ENCODE measurements at regions not wholly inside any gene's neighbourhood (a gene's known extent, or its start where the extent isn't known, plus 50 kb on each side); places are given as distances from the start of the nearest gene placed in this dataset.

GRCh38 chr10:44045020-44045419 is 339.9 kb downstream of the CXCL12 start:
- no peak for DNase-seq (ENCODE audit: low spot score)
- H3K27ac ChIP-seq = no peak overlapping the region
- CTCF ChIA-PET = interaction anchor here (0.7 kb wide), 1 partner anchor 301 kb away, joined by 4 read pairs; no protein-coding TSS in a partner anchor
- POLR2A ChIA-PET (ENCODE audit: low non-redundant PET) = no interaction called here
- TF ChIP-seq CTCF (conservative IDR thresholded peaks at IDR 0.05; ENCODE audit: low read depth) = no peak

DNA sequence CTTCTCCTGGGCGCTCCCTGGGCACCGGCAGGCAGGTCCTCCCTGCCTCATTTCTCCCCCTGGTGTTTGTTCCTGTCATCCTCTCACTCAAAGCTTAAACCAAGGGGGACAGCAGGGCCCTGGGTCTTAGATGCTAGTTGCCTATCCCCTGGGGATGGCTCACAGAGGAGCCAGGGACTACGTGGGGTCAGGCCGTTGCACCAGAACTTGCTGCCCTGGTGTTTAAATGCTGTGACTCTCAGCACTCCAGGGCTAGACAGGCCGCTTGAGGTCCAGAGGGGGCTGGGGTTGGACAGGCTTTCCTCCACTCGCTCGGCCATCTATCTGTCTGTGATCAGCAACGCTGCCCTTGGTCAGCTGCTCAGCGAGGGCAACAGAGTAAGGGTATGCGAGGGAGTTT is 340.3 kb downstream of the CXCL12 start:
- ChIA-PET POLR2A (ENCODE audit: low non-redundant PET) (no interaction called here), CTCF (interaction anchor here (0.7 kb wide), 1 partner anchor 301 kb away, joined by 4 read pairs; no protein-coding TSS in a partner anchor)
- no peak overlapping the region for H3K27ac ChIP-seq
- DNase-seq (ENCODE audit: low spot score) = no peak
- no peak for TF ChIP-seq CTCF (conservative IDR thresholded peaks at IDR 0.05; ENCODE audit: low read depth)

DNA sequence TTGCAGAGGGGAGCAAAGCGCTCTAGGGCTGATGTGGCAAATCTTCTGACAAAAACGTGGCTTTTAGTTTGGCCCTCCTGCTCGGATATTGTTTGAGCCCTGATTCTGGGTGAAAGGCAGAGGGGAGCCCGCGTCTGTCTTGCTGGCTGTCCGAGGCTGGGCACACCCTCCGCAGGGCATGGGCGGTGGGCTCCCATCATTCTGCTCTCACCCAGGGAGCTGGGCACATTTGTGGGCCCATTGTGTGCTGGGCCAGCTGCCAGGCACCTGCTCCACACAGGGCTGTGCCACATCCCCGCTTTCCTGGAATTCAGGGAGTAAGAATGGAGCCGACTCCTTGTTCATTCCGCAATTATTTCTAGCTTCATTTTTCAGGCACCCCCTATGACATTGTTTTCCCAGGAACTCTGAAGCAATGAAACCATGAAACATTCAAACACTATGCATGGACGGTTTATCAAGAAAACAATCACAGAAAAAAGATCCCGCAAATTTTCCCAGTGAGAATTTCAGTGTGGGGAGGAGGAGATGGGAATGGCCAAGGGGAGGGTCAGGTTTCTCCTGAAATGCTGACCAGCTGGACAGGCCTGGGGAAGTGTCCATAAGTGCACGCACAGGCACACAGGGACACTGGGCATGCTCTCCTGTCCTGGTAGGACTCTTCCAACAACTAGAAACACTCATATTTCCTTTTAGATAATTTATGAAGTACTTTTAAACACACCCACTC is 341.1 kb downstream of the CXCL12 start:
- ChIA-PET CTCF (no interaction called here), POLR2A (ENCODE audit: low non-redundant PET) (no interaction called here)
- H3K27ac ChIP-seq = no peak overlapping the region
- DNase-seq (ENCODE audit: low spot score) = no peak
- no peak for TF ChIP-seq CTCF (conservative IDR thresholded peaks at IDR 0.05; ENCODE audit: low read depth)

DNA sequence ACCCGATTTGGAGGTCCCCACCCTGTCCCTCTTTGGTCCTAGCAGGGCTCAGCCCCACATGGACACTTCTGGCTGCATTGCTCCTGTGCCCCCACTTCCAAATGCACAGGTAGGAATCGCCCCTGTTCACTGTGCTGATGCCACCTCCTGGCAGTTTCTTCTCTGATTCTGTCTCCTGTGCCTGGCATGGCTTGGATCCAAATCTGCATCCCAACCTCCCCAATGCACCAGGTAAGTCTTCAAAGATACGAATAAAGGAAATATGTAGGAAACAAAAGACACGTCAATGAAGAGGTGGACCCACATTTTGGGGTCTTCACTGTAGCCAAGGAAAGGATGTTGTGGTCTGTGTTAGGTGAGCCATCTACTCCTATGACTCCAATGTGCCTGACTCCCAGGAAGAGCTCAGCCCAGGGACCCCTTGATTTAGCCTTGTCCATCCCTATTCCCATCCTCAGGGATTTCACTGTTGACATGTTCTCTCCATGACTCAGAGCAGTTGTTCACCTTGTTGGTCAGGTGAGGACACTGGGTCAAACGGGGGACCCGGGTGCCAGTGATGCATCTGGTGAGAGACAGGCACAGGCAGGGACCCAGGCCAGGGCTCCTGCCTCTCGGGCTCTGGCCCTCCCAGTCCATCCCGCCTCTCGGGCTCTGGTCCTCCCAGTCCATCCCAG is 341.8 kb downstream of the CXCL12 start:
- DNase-seq (ENCODE audit: low spot score) = no peak
- CTCF ChIA-PET = no interaction called here
- no peak for TF ChIP-seq CTCF (conservative IDR thresholded peaks at IDR 0.05; ENCODE audit: low read depth)
- POLR2A ChIA-PET (ENCODE audit: low non-redundant PET) = no interaction called here
- H3K27ac ChIP-seq = no peak overlapping the region

DNA sequence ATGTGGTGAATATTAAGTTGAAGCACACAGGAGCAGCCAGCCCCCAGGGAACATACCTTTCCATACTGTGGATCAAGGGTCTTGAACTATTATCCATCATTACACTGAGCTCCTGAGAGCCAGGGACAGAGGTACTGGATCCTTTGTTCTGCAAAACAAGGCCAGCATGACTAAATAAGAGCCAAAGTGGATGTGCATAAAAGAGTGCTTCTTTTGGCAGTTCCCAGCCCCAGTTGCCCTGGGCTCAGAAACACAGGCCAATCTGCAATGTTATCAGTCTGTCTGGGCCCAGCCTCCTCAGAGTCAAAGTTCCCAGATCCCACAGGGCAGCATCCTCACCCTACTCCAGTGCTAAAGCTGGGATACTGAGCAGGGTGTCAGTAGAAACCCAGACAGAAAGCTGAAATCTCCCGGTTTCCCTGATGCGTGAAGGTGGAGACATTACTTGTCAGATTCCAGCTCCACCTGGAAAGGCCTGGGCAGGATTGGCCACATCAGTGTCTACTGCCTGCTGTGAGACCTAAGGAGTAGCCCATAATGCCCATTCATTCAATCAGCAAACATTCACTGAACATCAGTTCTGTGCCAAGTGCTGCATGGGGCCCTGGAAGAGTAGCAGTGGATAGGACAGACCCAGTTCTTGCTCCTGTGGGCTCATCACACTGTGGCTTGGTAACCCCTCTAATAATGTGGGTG is 342.7 kb downstream of the CXCL12 start:
- CTCF ChIA-PET = no interaction called here
- no peak overlapping the region for H3K27ac ChIP-seq
- no peak for TF ChIP-seq CTCF (conservative IDR thresholded peaks at IDR 0.05; ENCODE audit: low read depth)
- POLR2A ChIA-PET (ENCODE audit: low non-redundant PET) = no interaction called here
- no peak for DNase-seq (ENCODE audit: low spot score)

GRCh38 chr10:44039599-44039998 is 345.3 kb downstream of the CXCL12 start:
- H3K27ac ChIP-seq = no peak overlapping the region
- POLR2A ChIA-PET (ENCODE audit: low non-redundant PET) = no interaction called here

More at GRCh38 chr10:44039599-44039998, 345.3 kb downstream of the CXCL12 start:
- no peak for DNase-seq (ENCODE audit: low spot score)
- TF ChIP-seq CTCF (conservative IDR thresholded peaks at IDR 0.05; ENCODE audit: low read depth) = no peak
- CTCF ChIA-PET = no interaction called here
